NCI-H82 treated with DMSO at 0.1 percent for 48 hours (cell line): ENCODE measurements at regions not wholly inside any gene's neighbourhood (a gene's known extent, or its start where the extent isn't known, plus 50 kb on each side); places are given as distances from the start of the nearest gene placed in this dataset.

ENCODE experiments used
- DNase-seq: peaks from one replicate; lab custom pipeline; 2025; ENCODE audit not compliant: unreplicated experiment; lab: John Stamatoyannopoulos, UW

- DNase-seq = no peak
Measured at GRCh38 chr15:31455499-31455898, 128.9 kb downstream of the KLF13 start.

GRCh38 chr15:31456354-31457060 is 129.9 kb downstream of the KLF13 start:
- DNase-seq = no peak

GRCh38 chr15:31457161-31457560 is 130.5 kb downstream of the KLF13 start:
- no peak for DNase-seq

GRCh38 chr15:31457631-31458526 is 131.2 kb downstream of the KLF13 start:
- no peak for DNase-seq

GRCh38 chr15:31458596-31459399 is 132.2 kb downstream of the KLF13 start:
- no peak for DNase-seq

- DNase-seq = no peak
Measured at GRCh38 chr15:31459400-31459748, 132.7 kb downstream of the KLF13 start.

- DNase-seq = no peak
Measured at GRCh38 chr15:31461375-31461774, 134.7 kb downstream of the KLF13 start.

- DNase-seq = no peak
Measured at GRCh38 chr15:31461911-31462480, 135.4 kb downstream of the KLF13 start.

GRCh38 chr15:31463521-31464102 is 137.0 kb downstream of the KLF13 start:
- no peak for DNase-seq

- DNase-seq = no peak
Measured at GRCh38 chr15:31464216-31465082, 137.8 kb downstream of the KLF13 start.

- DNase-seq = no peak
Measured at GRCh38 chr15:31465083-31465955, 138.7 kb downstream of the KLF13 start.

GRCh38 chr15:31467361-31467760 is 140.7 kb downstream of the KLF13 start:
- no peak for DNase-seq

- DNase-seq = no peak
Measured at GRCh38 chr15:31468911-31469785, 142.5 kb downstream of the KLF13 start.

- no peak for DNase-seq
Measured at GRCh38 chr15:31469786-31470525, 143.3 kb downstream of the KLF13 start.

GRCh38 chr15:31470756-31471155 is 144.1 kb downstream of the KLF13 start:
- DNase-seq = no peak

GRCh38 chr15:31471731-31472430 is 145.2 kb downstream of the KLF13 start:
- peak; percentile 66 for DNase-seq
